ENCODE measurements at regions not wholly inside any gene's neighbourhood (a gene's known extent, or its start where the extent isn't known, plus 50 kb on each side); places are given as distances from the start of the nearest gene placed in this dataset.

- TF ChIP-seq CTCF (IDR thresholded peaks at IDR 0.05; ENCODE audit: poor library complexity) (no peak), EZH2 (IDR thresholded peaks at IDR 0.05; ENCODE audit: borderline replicate concordance) (no peak), EZH2phosphoT487 (IDR thresholded peaks at IDR 0.05; ENCODE audit: low read depth, severe bottlenecking, unreplicated experiment) (no peak)
These were observed 143.6 kb upstream of the KLF6 start for GRCh38 chr10:3928569-3928968.
